ENCODE measurements at regions not wholly inside any gene's neighbourhood (a gene's known extent, or its start where the extent isn't known, plus 50 kb on each side); places are given as distances from the start of the nearest gene placed in this dataset.

DNA sequence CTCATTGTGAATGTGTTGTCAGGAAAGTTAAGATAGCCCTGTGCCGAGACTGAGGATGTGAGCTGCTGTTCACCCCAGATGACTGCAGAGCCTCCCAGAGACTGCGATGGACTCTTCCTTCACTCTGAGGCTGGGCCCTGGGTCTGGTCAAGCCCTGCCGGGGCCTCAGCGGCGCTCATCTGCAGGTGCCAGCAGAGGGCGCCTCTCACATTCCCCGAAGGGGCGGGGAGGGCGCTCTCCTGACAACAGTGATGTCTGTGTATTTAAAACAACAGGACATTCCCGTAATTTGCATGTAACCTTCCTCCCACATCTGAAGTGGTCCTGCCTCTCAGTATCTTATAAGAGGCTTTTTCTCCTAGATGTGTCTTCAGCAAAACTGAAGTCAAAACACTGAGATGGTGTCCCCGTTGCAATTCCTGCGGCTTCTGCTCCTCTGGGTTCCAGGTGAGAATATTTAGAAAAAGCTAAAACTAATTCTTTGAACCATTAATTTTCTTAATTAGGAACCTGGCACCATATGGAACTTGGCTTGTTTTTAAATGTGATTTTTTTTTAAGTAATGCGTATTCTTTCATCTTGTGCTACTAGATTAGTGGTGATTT is 1377.9 kb downstream of the RPIA start:
- no peaks in the 10 kb centered on the region for H3K9me3 ChIP-seq
- no peak for DNase-seq

GRCh38 chr2:90076311-90076710 is 1384.8 kb downstream of the RPIA start:
- peaks cover 0 to 8% (median 0%) of the 10 kb centered on the region in 7 donors for H3K27me3 ChIP-seq (replicated peaks in 1 of 7)
- H3K36me3 ChIP-seq = no peaks in the 10 kb centered on the region
- TF ChIP-seq CTCF (IDR thresholded peaks at IDR 0.05 in 8 of 11, conservative IDR thresholded peaks at IDR 0.05 in 3 of 11) (no peak), POLR2A (IDR thresholded peaks at IDR 0.05) (no peak), POLR2AphosphoS5 (IDR thresholded peaks at IDR 0.05) (no peak)
- no peaks in the 10 kb centered on the region for H3K4me1 ChIP-seq
- no peak overlapping the region for H3K27ac ChIP-seq
- no peak for DNase-seq
- no peaks in the 10 kb centered on the region for H3K9me3 ChIP-seq
- no peak overlapping the region for H3K4me3 ChIP-seq
- WGBS, 5 donors = 16 to 36% (median 18%) methylated on average over 3 of the region's 3 CpGs
- intact Hi-C loops (cut with DNase I; ENCODE audit: low total_unique reads) = no loop called here

More for the DNA sequence above, 1377.9 kb downstream of the RPIA start:
- Histone ChIP-seq H3K4me1 (no peaks in the 10 kb centered on the region), H3K4me3 (no peak overlapping the region), H3K27ac (no peak overlapping the region), H3K36me3 (no peaks in the 10 kb centered on the region), H3K27me3 (replicated peaks in 1 of 7) (peaks cover 0 to 22% (median 0%) of the 10 kb centered on the region in 7 donors)
- intact Hi-C loops (cut with DNase I; ENCODE audit: low total_unique reads) = no loop called here
- 34 to 43% (median 38%) methylated on average over 12 to 13 of the region's 13 CpGs for WGBS, 5 donors
- TF ChIP-seq CTCF (IDR thresholded peaks at IDR 0.05 in 8 of 11, conservative IDR thresholded peaks at IDR 0.05 in 3 of 11) = peak in 6 of 11 experiments; percentile 38 to 64 (median 48)
- TF ChIP-seq POLR2AphosphoS5 (IDR thresholded peaks at IDR 0.05) = no peak

- peaks cover 0 to 5% (median 0%) of the 10 kb centered on the region in 7 donors for H3K27me3 ChIP-seq (replicated peaks in 1 of 7)
- no peak for DNase-seq
- TF ChIP-seq POLR2A (IDR thresholded peaks at IDR 0.05) (no peak), CTCF (IDR thresholded peaks at IDR 0.05 in 8 of 11, conservative IDR thresholded peaks at IDR 0.05 in 3 of 11) (no peak), POLR2AphosphoS5 (IDR thresholded peaks at IDR 0.05) (no peak)
- no peaks in the 10 kb centered on the region for H3K4me1 ChIP-seq
- intact Hi-C loops (cut with DNase I; ENCODE audit: low total_unique reads) = no loop called here
- no peaks in the 10 kb centered on the region for H3K36me3 ChIP-seq
- H3K4me3 ChIP-seq = no peak overlapping the region
- H3K27ac ChIP-seq = no peak overlapping the region
- 46 to 57% (median 50%) methylated on average over 2 of the region's 2 CpGs for WGBS, 5 donors
- no peaks in the 10 kb centered on the region for H3K9me3 ChIP-seq
Observed at GRCh38 chr2:90077948-90078347, 1386.5 kb downstream of the RPIA start.

DNA sequence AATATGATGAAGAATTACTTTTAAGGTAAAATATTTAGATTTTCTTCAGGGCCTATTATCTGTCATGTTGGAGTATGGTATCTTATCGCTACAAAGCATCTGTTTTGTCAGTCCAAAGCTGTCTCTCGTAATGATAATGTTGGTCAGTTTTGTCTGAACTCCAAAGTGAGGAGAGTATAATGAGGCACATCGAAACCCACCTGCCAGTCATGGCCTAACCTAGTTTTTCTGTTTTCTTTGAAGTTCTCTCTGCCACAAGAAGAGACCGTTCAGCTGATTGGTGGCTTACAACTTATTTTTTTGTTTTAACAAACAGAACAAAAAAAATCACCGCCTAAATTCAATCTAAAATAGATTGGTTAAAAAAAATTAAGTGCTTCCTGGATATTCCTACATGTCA is 1387.9 kb downstream of the RPIA start:
- no peaks in the 10 kb centered on the region for H3K36me3 ChIP-seq
- peaks cover 0 to 5% (median 0%) of the 10 kb centered on the region in 7 donors for H3K27me3 ChIP-seq (replicated peaks in 1 of 7)
- WGBS, 5 donors = 75 to 81% (median 78%) methylated on average over 5 of the region's 5 CpGs
- H3K4me3 ChIP-seq = no peak overlapping the region
- no peak overlapping the region for H3K27ac ChIP-seq
- H3K9me3 ChIP-seq = no peaks in the 10 kb centered on the region
- no peak for DNase-seq
- no peak for TF ChIP-seq CTCF (IDR thresholded peaks at IDR 0.05 in 8 of 11, conservative IDR thresholded peaks at IDR 0.05 in 3 of 11)
- TF ChIP-seq POLR2A (IDR thresholded peaks at IDR 0.05) = no peak
- no peak for TF ChIP-seq POLR2AphosphoS5 (IDR thresholded peaks at IDR 0.05)
- no peaks in the 10 kb centered on the region for H3K4me1 ChIP-seq
- intact Hi-C loops (cut with DNase I; ENCODE audit: low total_unique reads) = no loop called here
